ENCODE measurements at regions not wholly inside any gene's neighbourhood (a gene's known extent, or its start where the extent isn't known, plus 50 kb on each side); places are given as distances from the start of the nearest gene placed in this dataset.

GRCh38 chr4:24666316-24666715 is 82.0 kb upstream of the DHX15 start:
- ATAC-seq = no peak
- DNase-seq = no peak
- POLR2A ChIA-PET (ENCODE audit: unreplicated experiment) = no interaction called here
- no TSS peak for BruUV-seq (replicated peaks)
- Histone ChIP-seq H2AFZ (ENCODE audit: low read length) (no peak overlapping the region), H3K9me3 (ENCODE audit: low read length) (no peaks in the 10 kb centered on the region), H3F3A (ENCODE audit: low read length, unreplicated experiment) (no peaks in the 10 kb centered on the region), H3K79me2 (ENCODE audit: low read length) (no peaks in the 10 kb centered on the region), H4K20me1 (ENCODE audit: low read length) (no peaks in the 10 kb centered on the region), H3K36me3 (ENCODE audit: low read depth, low read length) (no peaks in the 10 kb centered on the region), H3K9ac (ENCODE audit: low read length) (no peak overlapping the region), H3K4me2 (ENCODE audit: low read length) (no peak overlapping the region), H3K4me3 (ENCODE audit: low read length) (no peak overlapping the region), H3K27me3 (ENCODE audit: low read length) (no peaks in the 10 kb centered on the region), H3K4me1 (ENCODE audit: insufficient read depth, low read length) (no peaks in the 10 kb centered on the region), H3K9me2 (replicated peaks; ENCODE audit: low read length) (no peaks in the 10 kb centered on the region), H3K27ac (ENCODE audit: low read length) (no peak overlapping the region)
- no peak for TF ChIP-seq CTCF (conservative IDR thresholded peaks at IDR 0.05; ENCODE audit: low read depth, low read length)
- TF ChIP-seq EZH2 (IDR thresholded peaks at IDR 0.05; ENCODE audit: low read length, unreplicated experiment) = no peak
- TF ChIP-seq EZH2phosphoT487 (IDR thresholded peaks at IDR 0.05; ENCODE audit: borderline replicate concordance, low read length) = no peak
- CTCF ChIA-PET = no interaction called here
- intact Hi-C loops (cut with micrococcal nuclease) = no loop called here

GRCh38 chr4:24666816-24667477 is 82.6 kb upstream of the DHX15 start:
- Histone ChIP-seq H3K9me3 (ENCODE audit: low read length) (no peaks in the 10 kb centered on the region), H3K9me2 (replicated peaks; ENCODE audit: low read length) (no peaks in the 10 kb centered on the region), H2AFZ (ENCODE audit: low read length) (no peak overlapping the region), H3K4me2 (ENCODE audit: low read length) (no peak overlapping the region), H3F3A (ENCODE audit: low read length, unreplicated experiment) (no peaks in the 10 kb centered on the region), H3K9ac (ENCODE audit: low read length) (no peak overlapping the region), H3K27ac (ENCODE audit: low read length) (no peak overlapping the region), H3K36me3 (ENCODE audit: low read depth, low read length) (no peaks in the 10 kb centered on the region), H4K20me1 (ENCODE audit: low read length) (no peaks in the 10 kb centered on the region), H3K27me3 (ENCODE audit: low read length) (no peaks in the 10 kb centered on the region), H3K4me1 (ENCODE audit: insufficient read depth, low read length) (no peaks in the 10 kb centered on the region), H3K4me3 (ENCODE audit: low read length) (no peak overlapping the region), H3K79me2 (ENCODE audit: low read length) (no peaks in the 10 kb centered on the region)
- intact Hi-C loops (cut with micrococcal nuclease) = no loop called here
- BruUV-seq (replicated peaks) = no TSS peak
- ChIA-PET POLR2A (ENCODE audit: unreplicated experiment) (no interaction called here), CTCF (no interaction called here)
- no peak for TF ChIP-seq CTCF (conservative IDR thresholded peaks at IDR 0.05; ENCODE audit: low read depth, low read length)
- no peak for TF ChIP-seq EZH2 (IDR thresholded peaks at IDR 0.05; ENCODE audit: low read length, unreplicated experiment)
- TF ChIP-seq EZH2phosphoT487 (IDR thresholded peaks at IDR 0.05; ENCODE audit: borderline replicate concordance, low read length) = no peak
- DNase-seq = no peak
- ATAC-seq = no peak

- H3K4me1 ChIP-seq (ENCODE audit: insufficient read depth, low read length) = no peaks in the 10 kb centered on the region
Observed at GRCh38 chr4:24668956-24669355, 84.6 kb upstream of the DHX15 start.

More at GRCh38 chr4:24668956-24669355, 84.6 kb upstream of the DHX15 start:
- TF ChIP-seq EZH2phosphoT487 (IDR thresholded peaks at IDR 0.05; ENCODE audit: borderline replicate concordance, low read length) (no peak), EZH2 (IDR thresholded peaks at IDR 0.05; ENCODE audit: low read length, unreplicated experiment) (no peak), CTCF (conservative IDR thresholded peaks at IDR 0.05; ENCODE audit: low read depth, low read length) (no peak)
- Histone ChIP-seq H3K9ac (ENCODE audit: low read length) (no peak overlapping the region), H4K20me1 (ENCODE audit: low read length) (no peaks in the 10 kb centered on the region), H3K9me3 (ENCODE audit: low read length) (no peaks in the 10 kb centered on the region), H3K4me3 (ENCODE audit: low read length) (no peak overlapping the region), H3F3A (ENCODE audit: low read length, unreplicated experiment) (no peaks in the 10 kb centered on the region), H3K27ac (ENCODE audit: low read length) (no peak overlapping the region), H3K79me2 (ENCODE audit: low read length) (no peaks in the 10 kb centered on the region), H3K36me3 (ENCODE audit: low read depth, low read length) (no peaks in the 10 kb centered on the region), H3K4me2 (ENCODE audit: low read length) (no peak overlapping the region), H3K27me3 (ENCODE audit: low read length) (no peaks in the 10 kb centered on the region), H2AFZ (ENCODE audit: low read length) (no peak overlapping the region), H3K9me2 (replicated peaks; ENCODE audit: low read length) (no peaks in the 10 kb centered on the region)
- ATAC-seq (no peak), DNase-seq (no peak)
- BruUV-seq (replicated peaks) = no TSS peak
- ChIA-PET POLR2A (ENCODE audit: unreplicated experiment) (no interaction called here), CTCF (no interaction called here)
- intact Hi-C loops (cut with micrococcal nuclease) = no loop called here

All from PC-3 (cell line).